K562 (cell line): ENCODE measurements at regions not wholly inside any gene's neighbourhood (a gene's known extent, or its start where the extent isn't known, plus 50 kb on each side); places are given as distances from the start of the nearest gene placed in this dataset.

ENCODE experiments used
- ATAC-seq: fragments of 200-7000 bp; cut with Tn5 transposase; 3 replicates; pipeline ENCODE4 v1.9.1; 2020; ENCODE audit warnings: moderate library complexity
- BruUV-seq: library from RNA; stranded (reverse); fragments of 400-500 nt; replicated peaks from 2 replicates; lab custom pipeline; 2021; lab: Mats Ljungman, UMichigan
- CTCF ChIA-PET: fragments of 300-600 bp; formaldehyde crosslinking; extraction: SDS; loops from one replicate; lab custom pipeline; 2021; ENCODE audit warnings: low intra/inter-chr PET ratio; lab: Yijun Ruan, JAX
- POLR2A ChIA-PET: fragments of 300-600, 350-650 bp; sonication (Branson Sonifier 250); formaldehyde crosslinking; extraction: SDS; loops from one replicate; lab custom pipeline; 2021; ENCODE audit warnings: antibody characterized with exemption, inconsistent platforms; lab: Yijun Ruan, JAX
- DNase-seq, 4 experiments: peaks; one replicate each; pipeline versions ENCODE4 v3.0.0 to v3.0.0-alpha.2; 2011 to 2018; ENCODE audit warnings: low spot score in 3 of 4, mixed read lengths in 3 of 4; ENCODE audit errors: extremely low read depth in 1 of 4
- FAIRE-seq: peaks from 2 replicates; lab custom pipeline; 2011; peaks lifted over from hg19 to GRCh38; lab: Jason Lieb, UNC
- H2AFZ ChIP-seq: 2 replicates; pipeline ENCODE4 v1.6.0; 2011; ENCODE audit warnings: low read depth, low read length, control low read depth, inconsistent platforms
- H3K27ac ChIP-seq: fragments of 200-600 bp; 3 replicates; pipeline ENCODE4 v1.8.0; 2011; ENCODE audit warnings: low read depth, mild to moderate bottlenecking, control low read depth, inconsistent platforms, low read length, moderate library complexity, mixed read lengths; ENCODE audit errors: extremely low read depth
- H3K27me3 ChIP-seq, 2 experiments: fragments of 300-600 bp in 1 of 2; 2 replicates in 1 of 2; 3 replicates in 1 of 2; pipeline versions ENCODE4 v1.6.0 to v1.8.0; 2011; ENCODE audit warnings: inconsistent platforms in 2 of 2, low read length in 2 of 2, mild to moderate bottlenecking in 1 of 2, mixed read lengths in 1 of 2, moderate library complexity in 1 of 2; ENCODE audit not compliant: control insufficient read depth in 2 of 2, insufficient read depth in 2 of 2
- H3K36me3 ChIP-seq: fragments of 300-600 bp; 3 replicates; pipeline ENCODE4 v1.8.0; 2011; ENCODE audit warnings: mild to moderate bottlenecking, low read length, inconsistent platforms; ENCODE audit not compliant: control insufficient read depth, insufficient read depth
- H3K4me1 ChIP-seq, 2 experiments: fragments of 200-600 bp in 1 of 2; replicated peaks in 1 of 2; 2 replicates in 1 of 2; 3 replicates in 1 of 2; pipeline versions ENCODE4 v1.5.1 to v1.8.0; 2011; ENCODE audit warnings: inconsistent platforms in 2 of 2, low read length in 2 of 2, mild to moderate bottlenecking in 1 of 2, mixed read lengths in 1 of 2, moderate library complexity in 1 of 2; ENCODE audit not compliant: control insufficient read depth in 2 of 2, insufficient read depth in 2 of 2
- H3K4me2 ChIP-seq: 2 replicates; pipeline ENCODE4 v1.6.1; 2011; ENCODE audit warnings: low read length, control low read depth, inconsistent platforms, mixed read lengths; ENCODE audit not compliant: insufficient read depth
- H3K4me3 ChIP-seq: fragments of 200-600 bp; sonication (generic), shearing (Covaris generic); 2 replicates; pipeline ENCODE4 v1.5.1; 2016; ENCODE audit warnings: control low read depth, inconsistent platforms
- H3K79me2 ChIP-seq: fragments of 200-600 bp; 3 replicates; pipeline ENCODE4 v1.8.0; 2011; ENCODE audit warnings: low read length, inconsistent platforms; ENCODE audit not compliant: control insufficient read depth, insufficient read depth
- H3K9ac ChIP-seq, 2 experiments: 2 replicates each; pipeline versions ENCODE4 v1.6.0 to v1.6.1; 2011; ENCODE audit warnings: low read depth in 2 of 2, low read length in 2 of 2, control low read depth in 1 of 2, inconsistent platforms in 1 of 2, mild to moderate bottlenecking in 1 of 2, mixed read lengths in 1 of 2; ENCODE audit not compliant: insufficient read depth in 1 of 2
- H3K9me1 ChIP-seq: one replicate; pipeline ENCODE4 v1.6.0; 2011; ENCODE audit warnings: inconsistent platforms, mild to moderate bottlenecking, low read length, moderate library complexity; ENCODE audit not compliant: control insufficient read depth, insufficient read depth
- H3K9me3 ChIP-seq: replicated peaks from 2 replicates; pipeline ENCODE4 v1.5.1; 2011; ENCODE audit warnings: low read depth, low read length, inconsistent platforms; ENCODE audit not compliant: control insufficient read depth, insufficient read depth
- H4K20me1 ChIP-seq: replicated peaks from 2 replicates; pipeline ENCODE4 v1.6.1; 2011; ENCODE audit warnings: low read length, inconsistent platforms, mixed read lengths; ENCODE audit not compliant: control insufficient read depth, insufficient read depth
- CAMTA2 ChIP-seq: fragments of 250-450 bp; sonication (Bioruptor Pico); conservative IDR thresholded peaks from 2 replicates; pipeline ENCODE4 v1.5.1; 2022
- GABPB2 ChIP-seq: fragments of 250-450 bp; sonication (Bioruptor Pico); conservative IDR thresholded peaks from 2 replicates; pipeline ENCODE4 v1.5.1; 2021; ENCODE audit warnings: mild to moderate bottlenecking
- STAT5A ChIP-seq: IDR thresholded peaks from 2 replicates; pipeline ENCODE4 v1.6.1; 2012; ENCODE audit warnings: low read length, inconsistent platforms, borderline replicate concordance
- ZNF12 ChIP-seq: sonication (generic); formaldehyde crosslinking; IDR thresholded peaks from 2 replicates; pipeline ENCODE4 v1.4.0; 2020; ENCODE audit warnings: mild to moderate bottlenecking, missing genetic modification reagents
- WGBS: fragments of 100-300 bp; shearing (Covaris generic); methylation state at CpG from one replicate; pipeline ENCODE4 v1.1.6; 2016; ENCODE audit warnings: low coverage, mixed read lengths; ENCODE audit not compliant: insufficient coverage; ENCODE audit errors: missing lambda C conversion rate; 5-methylcytosine and 5-hydroxymethylcytosine counted together
- in situ Hi-C: fragments of 300-500 bp; cut with MboI; formaldehyde crosslinking; loops from 4 replicates; pipeline ENCODE4 v1.15.0; 2018; ENCODE audit warnings: inconsistent platforms, mixed read lengths
- intact Hi-C: fragments of 100-400 bp; cut with micrococcal nuclease; formaldehyde crosslinking; loops from 2 replicates; pipeline ENCODE4 v1.14.2; 2022
- TF ChIP-seq, protein P1 (sequence below): fragments of 450-650 bp; IDR thresholded peaks from 2 replicates; pipeline ENCODE4 v1.7.1; 2018; ENCODE audit warnings: mild to moderate bottlenecking, low read depth; ENCODE audit not compliant: partially characterized antibody
- TF ChIP-seq, protein P2 (sequence below): sonication (generic); formaldehyde crosslinking; IDR thresholded peaks from 2 replicates; pipeline ENCODE4 v1.8.0; 2023; ENCODE audit warnings: missing genetic modification reagents, mild to moderate bottlenecking, borderline replicate concordance
- TF ChIP-seq, protein P3 (sequence below): fragments of 450-650 bp; formaldehyde crosslinking; IDR thresholded peaks from 2 replicates; pipeline ENCODE4 v1.4.0; 2022; ENCODE audit warnings: missing genetic modification characterization
- TF ChIP-seq, protein P4 (sequence below): sonication (generic); formaldehyde crosslinking; IDR thresholded peaks from 2 replicates; pipeline ENCODE4 v1.8.1; 2022; ENCODE audit warnings: missing genetic modification reagents
- TF ChIP-seq, protein P5 (sequence below): IDR thresholded peaks from 3 replicates; pipeline ENCODE4 v1.6.1; 2011; ENCODE audit warnings: borderline replicate concordance, mild to moderate bottlenecking; ENCODE audit not compliant: insufficient read length, insufficient read depth

DNA sequence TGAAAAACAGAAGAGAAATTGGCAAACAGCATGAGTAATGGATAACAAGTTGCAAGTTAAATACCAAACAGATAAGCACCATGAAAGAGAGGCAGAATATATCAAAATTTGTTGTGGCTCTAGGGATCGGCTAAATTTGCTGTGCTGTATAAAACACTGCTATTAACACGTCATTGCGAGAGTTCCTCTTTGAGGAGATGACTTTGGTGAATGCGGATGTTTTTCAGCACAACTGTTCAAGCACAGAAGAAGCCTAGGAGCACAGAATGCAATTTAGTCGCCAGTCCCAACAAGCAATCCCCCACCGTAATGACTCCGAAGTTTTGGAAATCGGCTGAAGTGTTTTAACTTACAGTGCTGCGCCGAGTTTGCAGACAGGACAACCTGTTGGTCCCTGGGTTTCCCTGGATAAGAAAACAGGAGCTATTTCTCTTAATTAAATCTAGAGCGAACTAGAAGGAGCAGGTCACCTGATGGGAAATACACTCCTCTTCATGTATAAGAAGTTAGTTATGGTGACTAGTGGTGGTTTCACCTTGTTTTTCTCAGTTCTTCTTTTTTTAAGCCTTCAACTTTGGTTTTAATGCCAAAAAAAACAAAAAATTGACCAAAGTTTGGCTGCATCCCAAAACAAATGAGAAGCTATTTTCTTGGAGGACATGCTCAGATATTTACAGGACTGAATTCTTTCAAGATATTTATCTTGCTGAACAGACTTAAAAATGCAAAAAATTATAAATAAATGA, 454.1 kb upstream of the SALL3 start:
- Histone ChIP-seq H3K9me3 (no peaks in the 10 kb centered on the region), H3K36me3 (no peaks in the 10 kb centered on the region), H3K9ac (no peak overlapping the region), H4K20me1 (no peaks in the 10 kb centered on the region), H3K27ac (no peak overlapping the region), H3K9me1 (no peaks in the 10 kb centered on the region), H3K4me2 (no peak overlapping the region), H3K79me2 (no peaks in the 10 kb centered on the region), H3K27me3 (peaks cover 2 to 32% of the 10 kb centered on the region in 2 experiments; a peak in 2 of 5 replicates), H3K4me1 (0 out of 5 replicates have a peak, but pooled peaks cover 0 to 3% of the 10 kb centered on the region in 2 experiments), H2AFZ (no peak overlapping the region), H3K4me3 (no peak overlapping the region)
- CTCF ChIA-PET = no interaction called here
- BruUV-seq = no TSS peak
- ATAC-seq (no peak), FAIRE-seq (no peak), DNase-seq (no peak)
- in situ Hi-C loops = no loop called here
- WGBS = 2% methylated on average over 10 of the region's 11 CpGs
- intact Hi-C loops = no loop called here
- POLR2A ChIA-PET = no interaction called here
- TF ChIP-seq ZNF12 (CRISPR knock-in tag) (no peak), STAT5A (no peak), CAMTA2 (no peak), GABPB2 (CRISPR knock-in tag) (no peak)
- TF ChIP-seq, protein P1, sequence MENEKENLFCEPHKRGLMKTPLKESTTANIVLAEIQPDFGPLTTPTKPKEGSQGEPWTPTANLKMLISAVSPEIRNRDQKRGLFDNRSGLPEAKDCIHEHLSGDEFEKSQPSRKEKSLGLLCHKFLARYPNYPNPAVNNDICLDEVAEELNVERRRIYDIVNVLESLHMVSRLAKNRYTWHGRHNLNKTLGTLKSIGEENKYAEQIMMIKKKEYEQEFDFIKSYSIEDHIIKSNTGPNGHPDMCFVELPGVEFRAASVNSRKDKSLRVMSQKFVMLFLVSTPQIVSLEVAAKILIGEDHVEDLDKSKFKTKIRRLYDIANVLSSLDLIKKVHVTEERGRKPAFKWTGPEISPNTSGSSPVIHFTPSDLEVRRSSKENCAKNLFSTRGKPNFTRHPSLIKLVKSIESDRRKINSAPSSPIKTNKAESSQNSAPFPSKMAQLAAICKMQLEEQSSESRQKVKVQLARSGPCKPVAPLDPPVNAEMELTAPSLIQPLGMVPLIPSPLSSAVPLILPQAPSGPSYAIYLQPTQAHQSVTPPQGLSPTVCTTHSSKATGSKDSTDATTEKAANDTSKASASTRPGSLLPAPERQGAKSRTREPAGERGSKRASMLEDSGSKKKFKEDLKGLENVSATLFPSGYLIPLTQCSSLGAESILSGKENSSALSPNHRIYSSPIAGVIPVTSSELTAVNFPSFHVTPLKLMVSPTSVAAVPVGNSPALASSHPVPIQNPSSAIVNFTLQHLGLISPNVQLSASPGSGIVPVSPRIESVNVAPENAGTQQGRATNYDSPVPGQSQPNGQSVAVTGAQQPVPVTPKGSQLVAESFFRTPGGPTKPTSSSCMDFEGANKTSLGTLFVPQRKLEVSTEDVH = no peak
- TF ChIP-seq, protein P2, sequence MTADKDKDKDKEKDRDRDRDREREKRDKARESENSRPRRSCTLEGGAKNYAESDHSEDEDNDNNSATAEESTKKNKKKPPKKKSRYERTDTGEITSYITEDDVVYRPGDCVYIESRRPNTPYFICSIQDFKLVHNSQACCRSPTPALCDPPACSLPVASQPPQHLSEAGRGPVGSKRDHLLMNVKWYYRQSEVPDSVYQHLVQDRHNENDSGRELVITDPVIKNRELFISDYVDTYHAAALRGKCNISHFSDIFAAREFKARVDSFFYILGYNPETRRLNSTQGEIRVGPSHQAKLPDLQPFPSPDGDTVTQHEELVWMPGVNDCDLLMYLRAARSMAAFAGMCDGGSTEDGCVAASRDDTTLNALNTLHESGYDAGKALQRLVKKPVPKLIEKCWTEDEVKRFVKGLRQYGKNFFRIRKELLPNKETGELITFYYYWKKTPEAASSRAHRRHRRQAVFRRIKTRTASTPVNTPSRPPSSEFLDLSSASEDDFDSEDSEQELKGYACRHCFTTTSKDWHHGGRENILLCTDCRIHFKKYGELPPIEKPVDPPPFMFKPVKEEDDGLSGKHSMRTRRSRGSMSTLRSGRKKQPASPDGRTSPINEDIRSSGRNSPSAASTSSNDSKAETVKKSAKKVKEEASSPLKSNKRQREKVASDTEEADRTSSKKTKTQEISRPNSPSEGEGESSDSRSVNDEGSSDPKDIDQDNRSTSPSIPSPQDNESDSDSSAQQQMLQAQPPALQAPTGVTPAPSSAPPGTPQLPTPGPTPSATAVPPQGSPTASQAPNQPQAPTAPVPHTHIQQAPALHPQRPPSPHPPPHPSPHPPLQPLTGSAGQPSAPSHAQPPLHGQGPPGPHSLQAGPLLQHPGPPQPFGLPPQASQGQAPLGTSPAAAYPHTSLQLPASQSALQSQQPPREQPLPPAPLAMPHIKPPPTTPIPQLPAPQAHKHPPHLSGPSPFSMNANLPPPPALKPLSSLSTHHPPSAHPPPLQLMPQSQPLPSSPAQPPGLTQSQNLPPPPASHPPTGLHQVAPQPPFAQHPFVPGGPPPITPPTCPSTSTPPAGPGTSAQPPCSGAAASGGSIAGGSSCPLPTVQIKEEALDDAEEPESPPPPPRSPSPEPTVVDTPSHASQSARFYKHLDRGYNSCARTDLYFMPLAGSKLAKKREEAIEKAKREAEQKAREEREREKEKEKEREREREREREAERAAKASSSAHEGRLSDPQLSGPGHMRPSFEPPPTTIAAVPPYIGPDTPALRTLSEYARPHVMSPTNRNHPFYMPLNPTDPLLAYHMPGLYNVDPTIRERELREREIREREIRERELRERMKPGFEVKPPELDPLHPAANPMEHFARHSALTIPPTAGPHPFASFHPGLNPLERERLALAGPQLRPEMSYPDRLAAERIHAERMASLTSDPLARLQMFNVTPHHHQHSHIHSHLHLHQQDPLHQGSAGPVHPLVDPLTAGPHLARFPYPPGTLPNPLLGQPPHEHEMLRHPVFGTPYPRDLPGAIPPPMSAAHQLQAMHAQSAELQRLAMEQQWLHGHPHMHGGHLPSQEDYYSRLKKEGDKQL (CRISPR knock-in tag) = no peak
- TF ChIP-seq, protein P3, sequence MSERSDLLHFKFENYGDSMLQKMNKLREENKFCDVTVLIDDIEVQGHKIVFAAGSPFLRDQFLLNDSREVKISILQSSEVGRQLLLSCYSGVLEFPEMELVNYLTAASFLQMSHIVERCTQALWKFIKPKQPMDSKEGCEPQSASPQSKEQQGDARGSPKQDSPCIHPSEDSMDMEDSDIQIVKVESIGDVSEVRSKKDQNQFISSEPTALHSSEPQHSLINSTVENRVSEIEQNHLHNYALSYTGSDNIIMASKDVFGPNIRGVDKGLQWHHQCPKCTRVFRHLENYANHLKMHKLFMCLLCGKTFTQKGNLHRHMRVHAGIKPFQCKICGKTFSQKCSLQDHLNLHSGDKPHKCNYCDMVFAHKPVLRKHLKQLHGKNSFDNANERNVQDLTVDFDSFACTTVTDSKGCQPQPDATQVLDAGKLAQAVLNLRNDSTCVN (CRISPR knock-in tag) = no peak
- TF ChIP-seq, protein P4, sequence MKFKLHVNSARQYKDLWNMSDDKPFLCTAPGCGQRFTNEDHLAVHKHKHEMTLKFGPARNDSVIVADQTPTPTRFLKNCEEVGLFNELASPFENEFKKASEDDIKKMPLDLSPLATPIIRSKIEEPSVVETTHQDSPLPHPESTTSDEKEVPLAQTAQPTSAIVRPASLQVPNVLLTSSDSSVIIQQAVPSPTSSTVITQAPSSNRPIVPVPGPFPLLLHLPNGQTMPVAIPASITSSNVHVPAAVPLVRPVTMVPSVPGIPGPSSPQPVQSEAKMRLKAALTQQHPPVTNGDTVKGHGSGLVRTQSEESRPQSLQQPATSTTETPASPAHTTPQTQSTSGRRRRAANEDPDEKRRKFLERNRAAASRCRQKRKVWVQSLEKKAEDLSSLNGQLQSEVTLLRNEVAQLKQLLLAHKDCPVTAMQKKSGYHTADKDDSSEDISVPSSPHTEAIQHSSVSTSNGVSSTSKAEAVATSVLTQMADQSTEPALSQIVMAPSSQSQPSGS (CRISPR knock-in tag) = no peak
- TF ChIP-seq, protein P5, sequence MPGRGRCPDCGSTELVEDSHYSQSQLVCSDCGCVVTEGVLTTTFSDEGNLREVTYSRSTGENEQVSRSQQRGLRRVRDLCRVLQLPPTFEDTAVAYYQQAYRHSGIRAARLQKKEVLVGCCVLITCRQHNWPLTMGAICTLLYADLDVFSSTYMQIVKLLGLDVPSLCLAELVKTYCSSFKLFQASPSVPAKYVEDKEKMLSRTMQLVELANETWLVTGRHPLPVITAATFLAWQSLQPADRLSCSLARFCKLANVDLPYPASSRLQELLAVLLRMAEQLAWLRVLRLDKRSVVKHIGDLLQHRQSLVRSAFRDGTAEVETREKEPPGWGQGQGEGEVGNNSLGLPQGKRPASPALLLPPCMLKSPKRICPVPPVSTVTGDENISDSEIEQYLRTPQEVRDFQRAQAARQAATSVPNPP = no peak
